ENCODE measurements at regions not wholly inside any gene's neighbourhood (a gene's known extent, or its start where the extent isn't known, plus 50 kb on each side); places are given as distances from the start of the nearest gene placed in this dataset.

- no peaks in the 10 kb centered on the region for H3K4me1 Mint-ChIP-seq
- peaks cover 1% of the 10 kb centered on the region for H3K36me3 Mint-ChIP-seq
- H3K9me3 Mint-ChIP-seq, result peaks cover 0 to 9% (median 3%) of the 10 kb centered on the region in 3 donors
- no peaks in the 10 kb centered on the region for H3K27me3 Mint-ChIP-seq
- no peak overlapping the region for H3K4me3 Mint-ChIP-seq
- no peak overlapping the region for H3K27ac Mint-ChIP-seq
Measured at GRCh38 chr9:28847331-28847730, 1274.0 kb upstream of the C9orf72 start.

GRCh38 chr9:28848671-28849070 is 1275.4 kb upstream of the C9orf72 start:
- H3K27ac Mint-ChIP-seq, result no peak overlapping the region
- H3K4me3 Mint-ChIP-seq, result no peak overlapping the region
- H3K4me1 Mint-ChIP-seq, result no peaks in the 10 kb centered on the region
- peaks cover 0 to 9% (median 3%) of the 10 kb centered on the region in 3 donors for H3K9me3 Mint-ChIP-seq
- no peaks in the 10 kb centered on the region for H3K27me3 Mint-ChIP-seq
- H3K36me3 Mint-ChIP-seq, result no peaks in the 10 kb centered on the region

DNA sequence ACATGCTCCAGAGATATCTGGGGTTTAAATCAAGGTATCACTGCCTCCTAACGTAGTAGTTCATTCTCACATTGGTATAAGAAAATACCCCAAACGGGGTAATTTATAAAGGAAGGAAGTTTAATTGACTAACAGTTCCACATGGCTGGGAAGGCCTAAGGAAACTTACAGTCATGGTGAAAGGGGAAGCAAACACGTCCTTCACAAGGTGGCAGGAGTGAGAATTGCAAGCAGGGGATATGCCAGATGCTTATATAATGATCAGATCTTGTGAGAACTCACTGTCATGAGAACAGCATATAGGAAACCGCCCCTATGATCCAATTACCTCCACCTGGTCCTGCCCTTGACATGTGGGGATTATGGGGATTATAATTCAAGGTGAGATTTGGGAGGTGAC is 1280.2 kb upstream of the C9orf72 start:
- H3K4me3 Mint-ChIP-seq, result no peak overlapping the region
- no peaks in the 10 kb centered on the region for H3K27me3 Mint-ChIP-seq

GRCh38 chr9:28866951-28867350 is 1293.7 kb upstream of the C9orf72 start:
- H3K4me1 Mint-ChIP-seq, result no peaks in the 10 kb centered on the region
- H3K4me3 Mint-ChIP-seq, result no peak overlapping the region
- H3K27me3 Mint-ChIP-seq, result no peaks in the 10 kb centered on the region
- H3K27ac Mint-ChIP-seq, result no peak overlapping the region
- peaks cover 0 to 2% (median 0%) of the 10 kb centered on the region in 3 donors for H3K9me3 Mint-ChIP-seq
- no peaks in the 10 kb centered on the region for H3K36me3 Mint-ChIP-seq

More for the DNA sequence above, 1280.2 kb upstream of the C9orf72 start:
- Mint-ChIP-seq H3K9me3 (peaks cover 0 to 8% (median 1%) of the 10 kb centered on the region in 3 donors), H3K4me1 (no peaks in the 10 kb centered on the region), H3K36me3 (no peaks in the 10 kb centered on the region), H3K27ac (no peak overlapping the region)

DNA sequence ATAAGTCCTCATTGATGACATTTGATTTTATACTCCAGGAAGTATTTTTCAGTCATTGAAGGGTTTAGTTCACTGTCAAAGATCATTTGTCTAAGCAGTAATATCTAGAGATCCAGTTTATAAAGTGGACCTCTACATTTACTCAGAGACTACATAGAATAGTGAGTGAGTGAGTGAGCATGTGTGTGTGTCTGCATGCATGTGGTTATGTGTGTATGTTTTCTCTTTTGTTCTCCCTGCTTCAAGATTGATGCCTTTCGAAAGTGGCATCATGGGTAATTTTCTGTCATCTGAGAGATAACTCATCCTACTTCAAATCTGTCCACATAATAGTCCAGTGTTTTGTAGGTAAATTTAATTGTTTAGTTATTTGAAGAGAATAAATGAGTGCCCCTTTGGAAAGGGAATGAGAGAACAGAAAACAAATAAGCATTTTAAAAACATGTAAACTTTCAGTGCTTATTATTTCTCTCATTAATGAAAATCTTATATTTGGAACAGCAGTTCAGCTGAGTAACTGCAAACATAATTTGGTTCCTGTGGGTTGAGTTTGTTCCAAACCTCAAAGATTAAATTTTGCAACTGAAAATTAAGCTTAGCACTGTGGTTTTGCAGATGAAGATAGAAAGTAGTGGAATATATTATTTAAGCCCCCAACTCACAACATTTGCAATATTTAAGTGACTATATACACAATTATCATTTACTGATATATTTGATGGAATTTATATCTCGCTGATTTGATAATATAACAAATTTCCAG is 1295.1 kb upstream of the C9orf72 start:
- H3K36me3 Mint-ChIP-seq, result no peaks in the 10 kb centered on the region
- H3K4me1 Mint-ChIP-seq, result no peaks in the 10 kb centered on the region
- H3K27ac Mint-ChIP-seq, result no peak overlapping the region
- H3K9me3 Mint-ChIP-seq, result peaks cover 0 to 2% (median 0%) of the 10 kb centered on the region in 3 donors
- H3K27me3 Mint-ChIP-seq, result no peaks in the 10 kb centered on the region
- H3K4me3 Mint-ChIP-seq, result no peak overlapping the region

- Mint-ChIP-seq H3K27me3 (no peaks in the 10 kb centered on the region), H3K27ac (no peak overlapping the region), H3K36me3 (no peaks in the 10 kb centered on the region), H3K4me1 (no peaks in the 10 kb centered on the region), H3K4me3 (no peak overlapping the region), H3K9me3 (peaks cover 0 to 2% (median 0%) of the 10 kb centered on the region in 3 donors)
Measured at GRCh38 chr9:28882529-28882928, 1309.2 kb upstream of the C9orf72 start.

DNA sequence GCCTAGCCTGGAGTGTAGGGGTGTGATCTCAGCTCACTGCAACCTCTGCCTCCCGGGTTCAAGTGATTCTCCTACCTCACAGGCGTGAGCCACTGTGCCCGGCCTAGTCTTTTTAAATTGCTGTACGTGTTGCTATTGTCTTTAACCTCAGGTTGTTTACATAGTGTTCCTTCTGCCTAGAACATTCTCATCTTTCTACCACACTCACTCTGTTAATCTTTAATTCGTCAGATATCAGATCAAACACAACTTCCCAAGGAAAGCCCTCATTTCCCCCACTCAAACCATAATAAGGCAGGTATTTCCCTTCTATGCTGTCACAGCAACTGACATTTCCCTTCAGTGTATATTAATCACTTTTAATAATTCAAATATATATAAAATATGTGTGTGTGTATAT is 1310.0 kb upstream of the C9orf72 start:
- H3K27ac Mint-ChIP-seq, result no peak overlapping the region
- H3K27me3 Mint-ChIP-seq, result no peaks in the 10 kb centered on the region
- no peak overlapping the region for H3K4me3 Mint-ChIP-seq
- H3K36me3 Mint-ChIP-seq, result no peaks in the 10 kb centered on the region
- H3K4me1 Mint-ChIP-seq, result no peaks in the 10 kb centered on the region
- peaks cover 0 to 2% (median 0%) of the 10 kb centered on the region in 3 donors for H3K9me3 Mint-ChIP-seq

DNA sequence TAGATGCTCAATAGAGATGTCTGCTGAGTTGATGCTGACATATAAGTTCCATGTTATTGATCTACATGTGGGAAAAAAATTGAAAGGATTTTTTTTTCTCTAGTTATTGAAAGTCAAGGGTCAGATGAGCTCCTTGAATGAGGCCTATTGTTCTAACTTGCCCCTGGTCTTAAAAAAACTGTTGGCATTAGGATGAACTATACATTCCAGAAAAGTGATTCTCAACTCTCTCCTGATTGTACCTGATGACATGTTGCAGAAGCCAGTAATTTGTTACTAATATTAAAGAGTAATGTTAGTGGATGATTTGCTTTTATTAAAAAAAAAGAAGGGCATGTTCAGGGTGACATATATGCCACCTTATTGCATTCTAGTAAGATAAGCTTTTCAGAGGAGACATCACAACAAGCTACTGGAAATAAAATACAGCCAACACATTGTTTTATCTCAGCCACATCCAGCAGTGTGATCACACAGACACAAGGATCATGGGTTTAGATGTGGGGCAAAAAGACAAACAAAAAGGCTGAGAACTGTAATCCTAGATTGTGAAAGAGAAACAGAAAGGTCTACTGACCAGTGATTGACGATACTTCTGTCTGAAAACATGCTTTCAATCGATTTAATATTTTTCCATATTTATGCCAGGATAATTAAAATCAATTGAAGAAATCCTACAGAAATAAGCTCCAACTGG is 1314.1 kb upstream of the C9orf72 start:
- Mint-ChIP-seq H3K27me3 (no peaks in the 10 kb centered on the region), H3K9me3 (no peaks in the 10 kb centered on the region), H3K4me1 (no peaks in the 10 kb centered on the region), H3K4me3 (no peak overlapping the region), H3K27ac (no peak overlapping the region), H3K36me3 (no peaks in the 10 kb centered on the region)

- Mint-ChIP-seq H3K4me3 (no peak overlapping the region), H3K36me3 (peaks cover 2% of the 10 kb centered on the region), H3K27me3 (peaks cover 2% of the 10 kb centered on the region), H3K27ac (no peak overlapping the region), H3K9me3 (no peaks in the 10 kb centered on the region), H3K4me1 (no peaks in the 10 kb centered on the region)
Measured at GRCh38 chr9:28888806-28889205, 1315.5 kb upstream of the C9orf72 start.

- Mint-ChIP-seq H3K4me1 (no peaks in the 10 kb centered on the region), H3K27ac (no peak overlapping the region), H3K36me3 (peaks cover 2% of the 10 kb centered on the region), H3K4me3 (no peak overlapping the region), H3K27me3 (peaks cover 2% of the 10 kb centered on the region), H3K9me3 (no peaks in the 10 kb centered on the region)
Measured at GRCh38 chr9:28892538-28892937, 1319.3 kb upstream of the C9orf72 start.

- Mint-ChIP-seq H3K9me3 (peaks cover 0 to 4% (median 4%) of the 10 kb centered on the region in 3 donors), H3K27ac (no peak overlapping the region), H3K27me3 (no peaks in the 10 kb centered on the region), H3K4me3 (no peak overlapping the region), H3K36me3 (no peaks in the 10 kb centered on the region), H3K4me1 (no peaks in the 10 kb centered on the region)
Measured at GRCh38 chr9:28899267-28899666, 1326.0 kb upstream of the C9orf72 start.

DNA sequence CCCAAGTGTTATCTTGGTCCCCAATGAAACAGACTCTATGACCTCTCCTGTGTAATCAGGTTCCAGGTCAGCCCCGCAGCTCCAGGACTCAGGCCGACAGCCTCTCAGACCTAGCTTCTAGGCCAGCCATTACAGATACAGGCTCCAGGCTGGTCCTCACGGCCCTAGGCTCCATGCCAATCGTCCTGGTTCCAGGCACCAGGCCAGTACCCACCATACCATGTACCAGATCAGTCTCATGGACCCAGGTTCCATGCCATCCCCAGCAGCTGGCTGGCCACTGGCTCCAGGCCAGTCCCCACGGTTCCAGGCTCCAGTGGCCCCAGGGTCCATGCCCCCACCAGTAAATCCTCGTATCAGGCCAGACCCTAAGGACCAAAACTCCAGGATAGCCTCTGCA is 1326.6 kb upstream of the C9orf72 start:
- Mint-ChIP-seq H3K27ac (no peak overlapping the region), H3K9me3 (peaks cover 0 to 4% (median 4%) of the 10 kb centered on the region in 3 donors), H3K4me1 (no peaks in the 10 kb centered on the region), H3K27me3 (no peaks in the 10 kb centered on the region), H3K36me3 (no peaks in the 10 kb centered on the region), H3K4me3 (no peak overlapping the region)

DNA sequence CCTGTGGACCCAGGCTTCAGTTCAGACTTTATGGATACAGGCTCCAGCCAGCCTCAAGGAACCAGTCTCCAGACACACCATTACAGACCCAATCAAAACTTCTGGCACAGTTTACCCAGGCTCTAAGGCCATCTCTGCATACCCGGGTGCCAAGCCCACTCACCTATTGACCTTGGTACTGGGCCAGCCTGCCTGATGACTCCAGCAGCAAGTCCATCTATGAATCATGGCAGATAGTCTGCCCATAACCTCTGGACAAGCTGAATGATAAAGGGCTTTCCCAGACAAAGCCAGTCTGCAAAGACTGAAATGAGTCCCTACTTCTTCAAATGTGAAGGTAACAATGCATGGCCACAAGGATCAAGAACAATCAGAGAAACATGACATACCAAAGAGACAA is 1327.1 kb upstream of the C9orf72 start:
- no peaks in the 10 kb centered on the region for H3K36me3 Mint-ChIP-seq
- H3K27ac Mint-ChIP-seq, result no peak overlapping the region
- no peaks in the 10 kb centered on the region for H3K27me3 Mint-ChIP-seq
- no peaks in the 10 kb centered on the region for H3K4me1 Mint-ChIP-seq
- H3K4me3 Mint-ChIP-seq, result no peak overlapping the region
- peaks cover 0 to 4% (median 4%) of the 10 kb centered on the region in 3 donors for H3K9me3 Mint-ChIP-seq

DNA sequence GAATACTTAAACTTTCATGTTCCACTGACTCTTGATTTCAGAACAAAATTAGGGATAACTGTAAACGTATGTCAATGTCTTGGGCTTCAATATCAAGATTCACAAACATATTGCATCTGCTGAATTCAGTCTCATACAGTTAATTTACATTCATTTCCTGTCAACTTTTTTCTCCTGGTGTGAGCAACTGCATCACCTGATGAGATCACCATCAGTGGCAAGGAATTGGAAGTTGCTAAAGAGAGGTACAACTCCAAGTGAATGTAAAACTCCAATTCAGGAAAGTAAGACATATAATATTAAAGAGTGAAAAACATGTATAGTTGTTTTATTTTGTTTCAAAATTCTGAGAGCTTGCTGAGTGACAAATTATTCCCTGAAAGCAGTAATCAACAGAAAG is 1336.2 kb upstream of the C9orf72 start:
- Mint-ChIP-seq H3K27ac (no peak overlapping the region), H3K9me3 (peaks cover 0 to 8% (median 5%) of the 10 kb centered on the region in 3 donors), H3K4me3 (no peak overlapping the region), H3K27me3 (no peaks in the 10 kb centered on the region), H3K36me3 (no peaks in the 10 kb centered on the region), H3K4me1 (no peaks in the 10 kb centered on the region)

DNA sequence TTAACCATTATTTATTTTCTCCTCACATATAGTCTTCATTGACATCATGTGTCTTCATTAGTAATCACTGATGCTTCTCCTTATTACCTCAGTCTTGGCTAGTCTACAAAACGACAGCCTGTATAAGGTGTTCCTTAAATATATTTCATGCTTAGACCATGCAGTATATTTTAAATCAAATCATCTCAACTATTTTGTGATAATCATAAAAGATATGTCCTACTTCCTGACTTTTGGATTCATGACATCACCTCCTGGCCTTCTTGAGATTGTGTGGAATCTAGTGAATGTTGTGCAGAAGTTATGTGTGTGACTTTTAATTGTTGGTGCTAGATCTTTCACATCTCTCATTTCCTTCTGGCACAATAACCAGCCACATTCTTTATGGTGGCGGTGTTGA is 1339.3 kb upstream of the C9orf72 start:
- Mint-ChIP-seq H3K9me3 (peaks cover under 1 to 15% (median 2%) of the 10 kb centered on the region in 3 donors), H3K27ac (no peak overlapping the region), H3K4me1 (no peaks in the 10 kb centered on the region), H3K4me3 (no peak overlapping the region), H3K27me3 (no peaks in the 10 kb centered on the region), H3K36me3 (no peaks in the 10 kb centered on the region)

All from IgD-negative memory B cell (primary cell).